Immature natural killer cell (primary cell): ENCODE measurements at regions not wholly inside any gene's neighbourhood (a gene's known extent, or its start where the extent isn't known, plus 50 kb on each side); places are given as distances from the start of the nearest gene placed in this dataset.
"Not testable (repeated sequence)": the region's sequence is repeated elsewhere in the genome, so short reads cannot be mapped to it uniquely, and the experiment has no call there.

Experiments used
- DNase-seq, 3 donors: peaks; one replicate each; pipeline ENCODE4 v3.0.0; 2022; ENCODE audit warnings: mixed read lengths in 1 of 3
- H3K27ac Mint-ChIP-seq, 6 donors: one replicate each; pipeline ENCODE4 v1.8.0; 2020; ENCODE audit warnings: mixed read lengths in 6 of 6, mild to moderate bottlenecking in 5 of 6, inconsistent platforms in 4 of 6, moderate library complexity in 3 of 6
- H3K27me3 Mint-ChIP-seq, 3 donors: one replicate each; pipeline ENCODE4 v1.8.0; 2020 to 2021; ENCODE audit warnings: low read depth in 3 of 3, mild to moderate bottlenecking in 3 of 3, mixed read lengths in 3 of 3, moderate library complexity in 3 of 3, inconsistent platforms in 1 of 3
- H3K36me3 Mint-ChIP-seq, 3 donors: one replicate each; pipeline ENCODE4 v1.8.0; 2020; ENCODE audit warnings: mixed read lengths in 3 of 3, inconsistent platforms in 2 of 3, mild to moderate bottlenecking in 2 of 3
- H3K4me1 Mint-ChIP-seq, 2 donors: one replicate each; pipeline ENCODE4 v1.8.0; 2020; ENCODE audit warnings: inconsistent platforms in 2 of 2, mild to moderate bottlenecking in 2 of 2, mixed read lengths in 2 of 2, moderate library complexity in 1 of 2
- H3K4me3 Mint-ChIP-seq, 5 donors: one replicate each; pipeline ENCODE4 v1.8.0; 2020; ENCODE audit warnings: mild to moderate bottlenecking in 5 of 5, mixed read lengths in 5 of 5, inconsistent platforms in 3 of 5, moderate library complexity in 3 of 5
- H3K9me3 Mint-ChIP-seq, 6 donors: one replicate each; pipeline ENCODE4 v1.8.0; 2020; ENCODE audit warnings: mild to moderate bottlenecking in 6 of 6, mixed read lengths in 6 of 6, inconsistent platforms in 4 of 6, moderate library complexity in 3 of 6

DNA sequence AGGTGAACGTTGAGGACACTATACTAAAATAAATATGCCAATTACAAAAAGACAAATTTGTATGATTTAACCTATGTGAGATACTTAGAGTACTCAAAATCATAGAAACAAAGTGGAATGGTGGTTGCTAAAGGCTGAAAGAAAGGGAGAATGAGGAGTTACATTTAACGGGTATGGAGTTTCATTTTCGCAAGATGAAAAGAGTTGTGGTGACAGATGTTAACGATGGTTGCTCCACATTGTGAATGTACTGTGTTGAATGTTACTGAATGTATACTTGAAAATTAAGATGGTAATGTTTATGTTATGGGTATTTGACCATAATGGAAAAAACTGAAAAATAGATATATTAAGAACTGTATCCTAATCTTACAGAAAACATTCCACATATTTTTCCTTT, 51.3 kb upstream of the MOCS2 start:
- peaks cover 3 to 6% (median 4%) of the 10 kb centered on the region in 3 donors for H3K27me3 Mint-ChIP-seq

DNA sequence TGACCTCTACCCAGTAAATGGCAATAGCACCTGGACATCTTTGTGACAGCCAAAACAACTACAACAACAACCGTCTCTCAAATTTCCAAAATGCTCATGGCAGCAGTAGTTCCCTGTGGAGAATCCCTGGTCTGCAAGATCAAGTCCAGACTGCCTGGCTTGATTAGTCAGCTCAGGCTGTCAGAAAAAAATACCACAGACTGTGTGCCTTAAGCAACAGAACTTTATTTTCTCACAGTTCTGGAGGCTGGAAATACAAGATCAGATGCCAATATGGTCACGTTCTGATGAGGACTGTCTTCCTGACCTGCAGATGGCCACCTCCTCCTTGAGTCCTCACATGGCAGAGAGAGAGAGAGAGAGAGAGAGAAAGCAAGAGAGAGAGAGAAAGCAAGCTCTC, 52.3 kb upstream of the MOCS2 start:
- no peak for DNase-seq
- H3K27ac Mint-ChIP-seq, result no peak overlapping the region
- H3K4me1 Mint-ChIP-seq, result no peaks in the 10 kb centered on the region
- H3K4me3 Mint-ChIP-seq, result no peak overlapping the region
- H3K9me3 Mint-ChIP-seq, result no peaks in the 10 kb centered on the region
- H3K36me3 Mint-ChIP-seq, result no peaks in the 10 kb centered on the region
- H3K27me3 Mint-ChIP-seq, result peaks cover 4 to 6% (median 5%) of the 10 kb centered on the region in 3 donors

More for the DNA sequence above, 51.3 kb upstream of the MOCS2 start:
- no peak overlapping the region for H3K27ac Mint-ChIP-seq
- H3K4me3 Mint-ChIP-seq, result no peak overlapping the region
- peaks cover 0 to 3% (median 0%) of the 10 kb centered on the region in 6 donors for H3K9me3 Mint-ChIP-seq
- no peaks in the 10 kb centered on the region for H3K36me3 Mint-ChIP-seq
- H3K4me1 Mint-ChIP-seq, result no peaks in the 10 kb centered on the region
- no peak for DNase-seq

DNA sequence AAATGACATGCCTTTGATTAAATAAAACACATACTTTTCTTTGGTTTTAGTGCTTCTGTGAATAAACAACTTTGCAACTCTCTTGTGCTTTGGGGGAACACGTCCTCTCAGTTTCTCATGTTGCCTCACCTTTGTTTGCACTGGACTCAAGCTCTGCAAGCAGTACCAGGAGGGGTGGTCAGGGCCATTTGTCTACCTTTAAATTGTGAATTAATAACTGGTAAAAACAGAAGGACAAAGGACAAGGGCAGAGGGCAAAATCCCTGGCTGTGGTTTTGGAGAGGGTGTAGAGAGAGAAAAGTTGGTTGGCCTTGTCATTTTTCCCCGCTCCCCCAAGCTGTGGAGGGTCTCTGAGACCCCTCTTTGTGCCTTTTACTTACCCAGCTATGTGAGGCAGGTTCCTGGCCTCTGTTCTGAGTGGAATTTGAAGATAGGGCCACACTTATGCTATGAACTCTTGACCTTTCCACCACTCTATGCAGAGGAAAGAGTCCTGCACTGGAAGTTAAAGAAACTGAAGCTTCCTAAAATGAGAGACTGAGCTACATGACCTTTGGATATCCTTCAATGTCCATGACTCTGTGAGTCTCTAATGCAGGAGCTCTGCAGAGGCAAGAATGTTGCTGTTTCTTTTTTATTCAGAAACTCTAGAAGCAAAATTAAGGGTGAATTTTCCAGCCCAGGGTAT, 55.1 kb upstream of the MOCS2 start:
- Mint-ChIP-seq H3K9me3 (no peaks in the 10 kb centered on the region), H3K36me3 (no peaks in the 10 kb centered on the region), H3K27ac (no peak overlapping the region), H3K27me3 (peaks cover 0 to 9% (median 4%) of the 10 kb centered on the region in 3 donors), H3K4me1 (no peaks in the 10 kb centered on the region), H3K4me3 (no peak overlapping the region)
- no peak for DNase-seq

- Mint-ChIP-seq H3K4me3 (no peak overlapping the region), H3K9me3 (no peaks in the 10 kb centered on the region), H3K4me1 (no peaks in the 10 kb centered on the region), H3K27ac (no peak overlapping the region), H3K27me3 (peaks cover 0 to 9% (median 3%) of the 10 kb centered on the region in 3 donors), H3K36me3 (no peaks in the 10 kb centered on the region)
- DNase-seq, result no peak
These were observed 56.0 kb upstream of the MOCS2 start for GRCh38 chr5:53165431-53166182.

DNA sequence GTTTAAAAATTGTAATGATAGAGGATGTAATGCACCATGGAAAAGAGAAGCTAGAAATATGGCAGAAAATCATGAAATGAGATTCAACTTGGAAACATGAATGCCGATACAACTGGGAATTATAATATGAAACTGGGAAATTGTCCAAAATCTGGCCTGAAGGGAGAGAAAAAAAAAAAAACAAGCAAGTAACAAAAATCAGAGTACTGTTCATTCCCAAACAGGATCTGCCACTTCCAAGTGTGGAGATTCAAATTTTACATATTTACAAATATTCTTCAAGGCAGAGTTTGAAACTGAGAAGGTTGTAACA, 56.6 kb upstream of the MOCS2 start:
- Mint-ChIP-seq H3K4me1 (no peaks in the 10 kb centered on the region), H3K9me3 (no peaks in the 10 kb centered on the region), H3K4me3 (no peak overlapping the region), H3K36me3 (no peaks in the 10 kb centered on the region), H3K27me3 (peaks cover 0 to 9% (median 3%) of the 10 kb centered on the region in 3 donors), H3K27ac (no peak overlapping the region)
- DNase-seq, result no peak

GRCh38 chr5:53167836-53168235, 58.3 kb upstream of the MOCS2 start:
- Mint-ChIP-seq H3K27me3 (peaks cover 0 to 7% (median 3%) of the 10 kb centered on the region in 3 donors), H3K36me3 (no peaks in the 10 kb centered on the region), H3K4me1 (no peaks in the 10 kb centered on the region), H3K4me3 (no peak overlapping the region), H3K27ac (no peak overlapping the region), H3K9me3 (no peaks in the 10 kb centered on the region)
- DNase-seq, result no peak

- peaks cover 0 to 2% (median 0%) of the 10 kb centered on the region in 6 donors for H3K9me3 Mint-ChIP-seq
- H3K36me3 Mint-ChIP-seq, result no peaks in the 10 kb centered on the region
- no peak for DNase-seq
- H3K4me1 Mint-ChIP-seq, result no peaks in the 10 kb centered on the region
- peaks cover 0 to 8% (median 2%) of the 10 kb centered on the region in 3 donors for H3K27me3 Mint-ChIP-seq
- H3K4me3 Mint-ChIP-seq, result no peak overlapping the region
- no peak overlapping the region for H3K27ac Mint-ChIP-seq
These were observed 60.4 kb upstream of the MOCS2 start for GRCh38 chr5:53169933-53170332.

DNA sequence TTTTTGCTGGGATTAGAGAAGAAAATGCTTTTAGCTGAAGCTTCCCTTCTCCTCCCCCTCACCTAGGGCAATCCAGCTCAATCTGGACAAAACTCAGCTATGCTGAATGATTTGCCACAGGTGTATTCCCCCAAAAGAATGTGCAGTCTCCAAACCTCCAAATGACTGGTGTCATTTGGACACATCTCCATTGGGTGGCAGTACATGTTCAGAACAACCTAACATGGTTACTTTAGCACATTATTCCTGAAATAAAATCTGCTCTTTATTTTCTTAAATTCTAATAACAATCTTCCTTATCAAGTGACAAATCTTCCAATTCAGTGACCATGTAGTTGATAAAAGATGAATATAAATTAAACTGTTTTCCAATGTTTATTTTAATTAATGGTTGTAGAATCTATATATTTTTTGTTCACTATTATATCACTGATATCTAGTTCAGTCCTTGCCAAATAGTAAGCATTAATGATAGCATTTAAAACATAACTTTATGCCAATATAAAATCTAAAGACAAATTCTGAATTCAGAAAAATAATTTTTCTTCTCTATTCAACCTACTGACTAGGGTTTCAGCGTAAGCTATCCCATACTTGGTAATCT, 61.3 kb upstream of the MOCS2 start:
- peaks cover 0 to 2% (median 0%) of the 10 kb centered on the region in 6 donors for H3K9me3 Mint-ChIP-seq
- DNase-seq, result no peak
- H3K4me3 Mint-ChIP-seq, result no peak overlapping the region
- no peaks in the 10 kb centered on the region for H3K4me1 Mint-ChIP-seq
- no peaks in the 10 kb centered on the region for H3K36me3 Mint-ChIP-seq
- peaks cover 0 to 11% (median 2%) of the 10 kb centered on the region in 3 donors for H3K27me3 Mint-ChIP-seq
- no peak overlapping the region for H3K27ac Mint-ChIP-seq

DNA sequence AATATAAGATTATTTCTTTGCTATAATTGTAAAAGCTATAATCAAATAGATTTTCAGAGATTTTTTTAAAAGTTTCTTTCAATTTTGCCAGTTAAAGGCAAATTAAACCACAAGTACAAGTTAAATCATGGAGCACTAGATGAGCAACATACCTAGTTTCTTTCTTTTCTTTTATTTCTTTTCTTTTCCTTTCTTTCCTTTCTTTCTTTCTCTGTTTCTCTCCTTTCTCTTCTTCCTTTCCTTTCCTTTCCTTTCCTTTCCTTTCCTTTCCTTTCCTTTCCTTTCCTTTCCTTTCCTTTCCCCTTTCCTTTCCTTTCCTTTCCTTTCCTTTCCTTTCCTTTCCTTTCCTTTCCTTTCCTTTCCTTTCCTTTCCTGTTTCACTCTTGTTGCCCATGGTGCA, 62.5 kb upstream of the MOCS2 start:
- not testable (repeated sequence) for H3K27ac Mint-ChIP-seq

GRCh38 chr5:53172630-53173029, 63.1 kb upstream of the MOCS2 start:
- DNase-seq, result no peak
- no peaks in the 10 kb centered on the region for H3K4me1 Mint-ChIP-seq
- H3K27me3 Mint-ChIP-seq, result peaks cover 0 to 9% (median 3%) of the 10 kb centered on the region in 3 donors
- H3K4me3 Mint-ChIP-seq, result no peak overlapping the region
- H3K9me3 Mint-ChIP-seq, result peaks cover 0 to 2% (median 0%) of the 10 kb centered on the region in 6 donors
- H3K27ac Mint-ChIP-seq, result no peak overlapping the region
- H3K36me3 Mint-ChIP-seq, result no peaks in the 10 kb centered on the region

More for the DNA sequence above, 62.5 kb upstream of the MOCS2 start:
- DNase-seq, H3K27me3 Mint-ChIP-seq, H3K4me1 Mint-ChIP-seq, H3K36me3 Mint-ChIP-seq, H3K9me3 Mint-ChIP-seq, H3K4me3 Mint-ChIP-seq: not testable (repeated sequence)

- DNase-seq, result no peak
- Mint-ChIP-seq H3K4me3 (no peak overlapping the region), H3K9me3 (peaks cover 0 to 2% (median 0%) of the 10 kb centered on the region in 6 donors), H3K4me1 (no peaks in the 10 kb centered on the region), H3K27ac (no peak overlapping the region), H3K36me3 (no peaks in the 10 kb centered on the region), H3K27me3 (peaks cover 0 to 9% (median 3%) of the 10 kb centered on the region in 3 donors)
These were observed 63.5 kb upstream of the MOCS2 start for GRCh38 chr5:53173083-53173482.

- no peak for DNase-seq
- H3K4me1 Mint-ChIP-seq, result no peaks in the 10 kb centered on the region
- H3K9me3 Mint-ChIP-seq, result peaks cover 0 to 2% (median 0%) of the 10 kb centered on the region in 6 donors
- no peak overlapping the region for H3K27ac Mint-ChIP-seq
- H3K4me3 Mint-ChIP-seq, result no peak overlapping the region
- H3K27me3 Mint-ChIP-seq, result peaks cover 0 to 5% (median 2%) of the 10 kb centered on the region in 3 donors
- H3K36me3 Mint-ChIP-seq, result no peaks in the 10 kb centered on the region
These were observed 69.3 kb upstream of the MOCS2 start for GRCh38 chr5:53178830-53179229.

GRCh38 chr5:53179691-53180090, 70.1 kb upstream of the MOCS2 start:
- DNase-seq, result no peak
- no peaks in the 10 kb centered on the region for H3K4me1 Mint-ChIP-seq
- no peak overlapping the region for H3K27ac Mint-ChIP-seq
- H3K36me3 Mint-ChIP-seq, result no peaks in the 10 kb centered on the region
- H3K27me3 Mint-ChIP-seq, result peaks cover 0 to 5% (median 2%) of the 10 kb centered on the region in 3 donors
- H3K9me3 Mint-ChIP-seq, result peaks cover 0 to 2% (median 0%) of the 10 kb centered on the region in 6 donors
- H3K4me3 Mint-ChIP-seq, result no peak overlapping the region

DNA sequence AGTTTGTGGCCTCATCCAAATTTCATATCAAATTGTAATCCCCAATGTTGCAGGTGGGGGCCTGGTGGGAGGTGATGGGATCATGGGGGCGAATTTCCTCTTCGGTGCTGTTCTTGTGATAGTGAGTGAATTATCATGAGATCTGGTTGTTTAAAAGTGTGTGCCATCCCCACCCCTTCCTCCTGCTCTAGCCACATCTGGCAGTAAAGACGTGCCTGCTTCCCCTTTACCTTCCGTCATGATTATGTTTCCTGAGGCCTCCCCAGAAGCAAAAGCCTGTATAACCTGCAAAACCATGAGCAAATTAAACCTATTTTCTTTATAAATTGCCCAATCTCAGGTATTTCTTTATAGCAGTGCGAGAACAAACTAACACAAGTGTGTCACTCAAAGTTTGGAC, 71.0 kb upstream of the MOCS2 start:
- no peak overlapping the region for H3K4me3 Mint-ChIP-seq
- no peaks in the 10 kb centered on the region for H3K4me1 Mint-ChIP-seq
- no peak for DNase-seq
- no peaks in the 10 kb centered on the region for H3K9me3 Mint-ChIP-seq
- no peak overlapping the region for H3K27ac Mint-ChIP-seq
- H3K36me3 Mint-ChIP-seq, result no peaks in the 10 kb centered on the region
- H3K27me3 Mint-ChIP-seq, result peaks cover 0 to 3% (median 0%) of the 10 kb centered on the region in 3 donors
